C4-2B (cell line): ENCODE measurements at regions not wholly inside any gene's neighbourhood (a gene's known extent, or its start where the extent isn't known, plus 50 kb on each side); places are given as distances from the start of the nearest gene placed in this dataset.

Source experiments
- ZFX ChIP-seq: fragments of 450-650 bp; IDR thresholded peaks from 2 replicates; pipeline ENCODE4 v1.6.1; 2017
- TF ChIP-seq, protein P1 (sequence below): fragments of 450-650 bp; conservative IDR thresholded peaks from 2 replicates; pipeline ENCODE4 v1.5.1; 2017; ENCODE audit warnings: mild to moderate bottlenecking

DNA sequence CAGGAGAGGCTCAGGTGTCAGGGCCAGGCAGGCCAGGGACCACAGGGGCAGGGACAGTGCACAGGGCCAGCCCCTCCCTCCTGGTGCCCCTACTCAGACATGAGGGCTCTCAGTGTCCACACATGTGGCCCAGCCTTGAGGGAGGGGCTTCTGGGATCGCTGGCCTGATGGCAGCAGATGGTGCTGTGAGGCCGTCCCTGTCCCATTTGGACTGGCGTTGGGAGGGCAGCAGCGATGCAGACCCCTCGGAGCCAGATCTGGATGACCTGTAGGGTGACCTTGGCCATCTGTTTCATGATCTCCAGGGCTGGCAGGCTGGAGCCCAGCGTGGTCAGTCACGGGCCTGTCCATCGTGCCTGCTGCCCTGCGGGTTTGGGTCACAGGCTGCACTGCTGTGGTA, 377.6 kb downstream of the TMEM121 start:
- TF ChIP-seq, protein P1, sequence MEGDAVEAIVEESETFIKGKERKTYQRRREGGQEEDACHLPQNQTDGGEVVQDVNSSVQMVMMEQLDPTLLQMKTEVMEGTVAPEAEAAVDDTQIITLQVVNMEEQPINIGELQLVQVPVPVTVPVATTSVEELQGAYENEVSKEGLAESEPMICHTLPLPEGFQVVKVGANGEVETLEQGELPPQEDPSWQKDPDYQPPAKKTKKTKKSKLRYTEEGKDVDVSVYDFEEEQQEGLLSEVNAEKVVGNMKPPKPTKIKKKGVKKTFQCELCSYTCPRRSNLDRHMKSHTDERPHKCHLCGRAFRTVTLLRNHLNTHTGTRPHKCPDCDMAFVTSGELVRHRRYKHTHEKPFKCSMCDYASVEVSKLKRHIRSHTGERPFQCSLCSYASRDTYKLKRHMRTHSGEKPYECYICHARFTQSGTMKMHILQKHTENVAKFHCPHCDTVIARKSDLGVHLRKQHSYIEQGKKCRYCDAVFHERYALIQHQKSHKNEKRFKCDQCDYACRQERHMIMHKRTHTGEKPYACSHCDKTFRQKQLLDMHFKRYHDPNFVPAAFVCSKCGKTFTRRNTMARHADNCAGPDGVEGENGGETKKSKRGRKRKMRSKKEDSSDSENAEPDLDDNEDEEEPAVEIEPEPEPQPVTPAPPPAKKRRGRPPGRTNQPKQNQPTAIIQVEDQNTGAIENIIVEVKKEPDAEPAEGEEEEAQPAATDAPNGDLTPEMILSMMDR, result no peak
- TF ChIP-seq ZFX, result no peak
